DND-41 (cell line): ENCODE measurements at regions not wholly inside any gene's neighbourhood (a gene's known extent, or its start where the extent isn't known, plus 50 kb on each side); places are given as distances from the start of the nearest gene placed in this dataset.
"Not testable (repeated sequence)": the region's sequence is repeated elsewhere in the genome, so short reads cannot be mapped to it uniquely, and the experiment has no call there.

Source experiments
- ATAC-seq: fragments of 200-7000 bp; cut with Tn5 transposase; 3 replicates; pipeline ENCODE4 v1.9.1; 2021; ENCODE audit warnings: low read depth; ENCODE audit not compliant: insufficient read depth
- DNase-seq: peaks from one replicate; pipeline ENCODE4 v3.0.0-alpha.2; 2020
- H2AFZ ChIP-seq: 2 replicates; pipeline ENCODE4 v1.6.0; 2012; ENCODE audit warnings: low read depth, low read length
- H3K27ac ChIP-seq: 2 replicates; pipeline ENCODE4 v1.5.1; 2012; ENCODE audit warnings: low read length, inconsistent platforms
- H3K27me3 ChIP-seq: fragments of 200-600 bp; sonication (generic); 2 replicates; pipeline ENCODE4 v1.6.0; 2012; ENCODE audit warnings: low read length, mild to moderate bottlenecking, inconsistent platforms; ENCODE audit not compliant: insufficient read depth, poor library complexity
- H3K36me3 ChIP-seq: 2 replicates; pipeline ENCODE4 v1.5.1; 2012; ENCODE audit warnings: low read length, inconsistent platforms; ENCODE audit not compliant: insufficient read depth
- H3K4me1 ChIP-seq: 2 replicates; pipeline ENCODE4 v1.5.1; 2012; ENCODE audit warnings: mild to moderate bottlenecking, low read length; ENCODE audit not compliant: insufficient read depth
- H3K4me2 ChIP-seq: 2 replicates; pipeline ENCODE4 v1.6.0; 2012; ENCODE audit warnings: mild to moderate bottlenecking, moderate library complexity, low read length, inconsistent platforms; ENCODE audit not compliant: insufficient read depth
- H3K4me3 ChIP-seq, 2 experiments: fragments of 200-600 bp in 1 of 2; shearing (Covaris generic) in 1 of 2; 2 replicates each; pipeline ENCODE4 v1.5.1; 2012 to 2016; ENCODE audit warnings: inconsistent platforms in 2 of 2, low read length in 2 of 2, mild to moderate bottlenecking in 2 of 2, low read depth in 1 of 2, moderate library complexity in 1 of 2
- H3K79me2 ChIP-seq: 2 replicates; pipeline ENCODE4 v1.6.0; 2012; ENCODE audit warnings: low read length, inconsistent platforms; ENCODE audit not compliant: insufficient read depth
- H3K9ac ChIP-seq: 2 replicates; pipeline ENCODE4 v1.6.0; 2012; ENCODE audit warnings: low read depth, mild to moderate bottlenecking, inconsistent platforms, low read length, moderate library complexity
- H3K9me3 ChIP-seq: 2 replicates; pipeline ENCODE4 v1.5.1; 2012; ENCODE audit warnings: low read length, moderate library complexity, mild to moderate bottlenecking, inconsistent platforms; ENCODE audit not compliant: insufficient read depth, severe bottlenecking
- H4K20me1 ChIP-seq: 2 replicates; pipeline ENCODE4 v1.6.0; 2012; ENCODE audit warnings: low read length; ENCODE audit not compliant: insufficient read depth
- EZH2 ChIP-seq: IDR thresholded peaks from 3 replicates; pipeline ENCODE4 v1.6.1; 2012; ENCODE audit warnings: borderline replicate concordance, low read depth, mild to moderate bottlenecking, moderate library complexity, low read length, inconsistent platforms; ENCODE audit not compliant: severe bottlenecking
- TF ChIP-seq, protein P1 (sequence below): IDR thresholded peaks from 2 replicates; pipeline ENCODE4 v1.5.1; 2012; ENCODE audit warnings: borderline replicate concordance, low read length, moderate library complexity, mild to moderate bottlenecking; ENCODE audit not compliant: poor library complexity, severe bottlenecking; ENCODE audit errors: extremely low read depth

DNA sequence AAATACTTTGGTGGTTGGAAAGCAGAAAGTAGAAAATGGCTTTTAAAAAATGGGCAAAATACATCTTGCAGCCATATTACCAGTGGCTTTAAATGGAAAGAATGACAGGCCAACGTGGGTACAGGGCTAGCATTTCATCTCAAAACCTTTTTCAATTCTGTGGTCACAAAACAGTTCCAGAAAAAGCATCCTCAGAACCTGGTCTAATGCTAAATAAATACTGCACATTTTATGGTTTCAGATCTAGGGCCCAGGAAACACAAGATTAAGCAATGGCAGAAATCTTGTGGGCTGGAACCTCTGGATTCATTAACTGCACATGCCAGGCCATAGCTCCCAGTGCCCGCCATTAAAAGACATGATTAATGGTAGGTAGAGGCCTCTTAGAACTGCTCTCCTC lies 470.2 kb upstream of the RASGRP1 start:
- ATAC-seq, result no peak
- no peaks in the 10 kb centered on the region for H3K4me1 ChIP-seq
- no peak overlapping the region for H3K4me3 ChIP-seq
- H2AFZ ChIP-seq, result no peak overlapping the region
- no peak overlapping the region for H3K4me2 ChIP-seq
- no peaks in the 10 kb centered on the region for H3K79me2 ChIP-seq
- no peak overlapping the region for H3K27ac ChIP-seq
- no peaks in the 10 kb centered on the region for H4K20me1 ChIP-seq
- TF ChIP-seq EZH2, result no peak
- TF ChIP-seq, protein P1, sequence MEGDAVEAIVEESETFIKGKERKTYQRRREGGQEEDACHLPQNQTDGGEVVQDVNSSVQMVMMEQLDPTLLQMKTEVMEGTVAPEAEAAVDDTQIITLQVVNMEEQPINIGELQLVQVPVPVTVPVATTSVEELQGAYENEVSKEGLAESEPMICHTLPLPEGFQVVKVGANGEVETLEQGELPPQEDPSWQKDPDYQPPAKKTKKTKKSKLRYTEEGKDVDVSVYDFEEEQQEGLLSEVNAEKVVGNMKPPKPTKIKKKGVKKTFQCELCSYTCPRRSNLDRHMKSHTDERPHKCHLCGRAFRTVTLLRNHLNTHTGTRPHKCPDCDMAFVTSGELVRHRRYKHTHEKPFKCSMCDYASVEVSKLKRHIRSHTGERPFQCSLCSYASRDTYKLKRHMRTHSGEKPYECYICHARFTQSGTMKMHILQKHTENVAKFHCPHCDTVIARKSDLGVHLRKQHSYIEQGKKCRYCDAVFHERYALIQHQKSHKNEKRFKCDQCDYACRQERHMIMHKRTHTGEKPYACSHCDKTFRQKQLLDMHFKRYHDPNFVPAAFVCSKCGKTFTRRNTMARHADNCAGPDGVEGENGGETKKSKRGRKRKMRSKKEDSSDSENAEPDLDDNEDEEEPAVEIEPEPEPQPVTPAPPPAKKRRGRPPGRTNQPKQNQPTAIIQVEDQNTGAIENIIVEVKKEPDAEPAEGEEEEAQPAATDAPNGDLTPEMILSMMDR, result no peak
- no peaks in the 10 kb centered on the region for H3K9me3 ChIP-seq
- no peaks in the 10 kb centered on the region for H3K27me3 ChIP-seq
- H3K36me3 ChIP-seq, result no peaks in the 10 kb centered on the region
- H3K9ac ChIP-seq, result no peak overlapping the region
- no peak for DNase-seq

DNA sequence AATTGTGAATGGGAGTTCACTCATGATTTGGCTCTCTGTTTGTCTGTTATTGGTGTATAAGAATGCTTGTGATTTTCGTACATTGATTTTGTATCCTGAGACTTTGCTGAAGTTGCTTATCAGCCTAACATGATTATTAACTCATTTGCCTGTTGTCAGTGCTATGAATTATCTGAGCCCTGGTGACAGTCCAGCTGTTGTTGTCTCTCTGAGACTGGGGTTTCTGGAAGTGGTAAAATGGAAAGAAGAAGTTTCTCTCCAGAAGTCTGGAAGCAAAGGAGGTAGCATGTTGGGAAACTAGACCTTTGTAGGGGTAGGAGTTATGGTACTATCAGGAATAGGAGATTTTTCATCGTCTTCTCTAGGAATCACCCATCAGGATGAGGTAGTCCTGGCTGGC lies 473.0 kb upstream of the RASGRP1 start:
- DNase-seq, H3K27ac ChIP-seq, H3K4me3 ChIP-seq, H3K79me2 ChIP-seq, ATAC-seq, H3K4me2 ChIP-seq, H3K36me3 ChIP-seq, H3K27me3 ChIP-seq, H3K4me1 ChIP-seq, H2AFZ ChIP-seq, H4K20me1 ChIP-seq, H3K9ac ChIP-seq, H3K9me3 ChIP-seq: not testable (repeated sequence)

DNA sequence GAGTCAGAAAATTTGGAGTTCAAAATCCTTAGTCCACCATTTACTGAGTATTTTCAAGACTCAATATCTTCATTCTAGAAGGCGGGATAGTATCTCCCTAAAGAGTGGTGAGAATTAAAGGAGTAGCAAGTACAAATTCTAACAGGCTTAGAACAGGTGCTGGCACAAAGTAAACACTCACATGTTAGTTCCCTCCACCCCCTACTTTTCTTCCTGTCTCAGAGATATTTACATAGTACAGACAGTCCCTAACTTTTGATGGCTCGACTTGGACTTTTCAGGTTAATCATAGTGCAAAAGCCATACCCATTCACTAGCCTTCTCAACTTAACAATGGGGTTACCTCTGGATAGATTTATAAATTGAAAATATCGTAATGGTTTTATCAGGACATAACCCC lies 476.2 kb upstream of the RASGRP1 start:
- no peaks in the 10 kb centered on the region for H3K4me1 ChIP-seq
- ATAC-seq, result no peak
- DNase-seq, result no peak

DNA sequence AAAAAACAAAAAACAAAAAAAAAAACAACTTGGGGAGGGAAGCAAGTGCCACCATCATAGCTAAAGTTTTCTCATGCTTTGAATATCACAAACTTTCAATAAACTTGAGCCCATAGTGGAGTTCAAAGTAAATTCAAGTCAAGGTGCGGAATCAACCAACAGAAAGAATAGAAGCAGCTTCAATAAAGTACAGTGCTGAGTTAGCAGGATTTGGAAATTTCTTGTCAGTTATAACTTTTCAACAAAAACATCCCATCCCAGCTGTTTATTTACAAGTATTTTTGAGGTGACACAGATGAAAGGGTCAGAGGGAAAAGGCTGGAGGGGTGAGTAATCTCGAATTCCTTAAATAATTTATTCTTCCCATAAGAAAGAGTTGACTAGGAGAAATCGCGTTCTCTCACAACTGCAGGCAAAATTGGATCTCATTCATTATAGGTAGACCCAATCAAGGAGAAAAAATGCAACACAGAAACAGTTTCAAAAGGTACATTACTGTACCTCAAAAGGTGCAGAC lies 477.4 kb upstream of the RASGRP1 start:
- H3K4me3 ChIP-seq, result no peak overlapping the region
- no peaks in the 10 kb centered on the region for H3K9me3 ChIP-seq
- no peaks in the 10 kb centered on the region for H4K20me1 ChIP-seq
- no peak overlapping the region for H3K9ac ChIP-seq
- TF ChIP-seq, protein P1, result no peak
- no peak for TF ChIP-seq EZH2
- no peaks in the 10 kb centered on the region for H3K27me3 ChIP-seq
- no peak overlapping the region for H3K4me2 ChIP-seq
- no peak overlapping the region for H3K27ac ChIP-seq
- ATAC-seq (no peak), DNase-seq (no peak)
- H3K79me2 ChIP-seq, result no peaks in the 10 kb centered on the region
- no peak overlapping the region for H2AFZ ChIP-seq
- no peaks in the 10 kb centered on the region for H3K36me3 ChIP-seq
- H3K4me1 ChIP-seq, result no peaks in the 10 kb centered on the region

More for the DNA sequence above, 476.2 kb upstream of the RASGRP1 start:
- no peaks in the 10 kb centered on the region for H3K79me2 ChIP-seq
- H2AFZ ChIP-seq, result no peak overlapping the region
- H3K4me3 ChIP-seq, result no peak overlapping the region
- no peaks in the 10 kb centered on the region for H3K36me3 ChIP-seq
- no peak overlapping the region for H3K27ac ChIP-seq
- no peak overlapping the region for H3K9ac ChIP-seq
- H4K20me1 ChIP-seq, result no peaks in the 10 kb centered on the region
- H3K4me2 ChIP-seq, result no peak overlapping the region
- TF ChIP-seq, protein P1, result no peak
- no peak for TF ChIP-seq EZH2
- no peaks in the 10 kb centered on the region for H3K27me3 ChIP-seq
- no peaks in the 10 kb centered on the region for H3K9me3 ChIP-seq
